Heart left ventricle (tissue), 16 donors: ENCODE measurements at regions not wholly inside any gene's neighbourhood (a gene's known extent, or its start where the extent isn't known, plus 50 kb on each side); places are given as distances from the start of the nearest gene placed in this dataset.

Experiments
- ATAC-seq, 4 donors: fragments of 200-7000 bp; cut with Tn5 transposase; one replicate each; pipeline ENCODE4 v1.9.1; 2020 to 2022; ENCODE audit warnings: moderate library complexity in 4 of 4, mild to moderate bottlenecking in 3 of 4, moderate number of reproducible peaks in 1 of 4
- DNase-seq, 5 donors: peaks; one replicate each; pipeline ENCODE4 v3.0.0-alpha.2; 2020
- H3K27ac ChIP-seq, 12 donors: fragments of 200-600 bp; sonication (generic) in 4 of 12; one replicate each; pipeline versions ENCODE4 v1.5.0 to v1.8.0; 2016 to 2022; ENCODE audit warnings: mild to moderate bottlenecking in 2 of 12
- H3K27me3 ChIP-seq, 9 donors: fragments of 200-600 bp; sonication (generic) in 2 of 9; one replicate each; pipeline versions ENCODE4 v1.5.1 to v1.8.0; 2016 to 2022; ENCODE audit warnings: mild to moderate bottlenecking in 3 of 9
- H3K36me3 ChIP-seq, 9 donors: fragments of 200-600 bp; sonication (generic) in 2 of 9; one replicate each; pipeline versions ENCODE4 v1.5.0 to v1.8.0; 2018 to 2022; ENCODE audit warnings: mild to moderate bottlenecking in 2 of 9
- H3K4me1 ChIP-seq, 12 donors: fragments of 200-600 bp; sonication (generic) in 4 of 12; one replicate each; pipeline versions ENCODE4 v1.5.0 to v1.8.0; 2016 to 2022; ENCODE audit warnings: mild to moderate bottlenecking in 3 of 12
- H3K4me3 ChIP-seq, 12 donors: fragments of 200-600 bp; sonication (generic) in 4 of 12; one replicate each; pipeline versions ENCODE4 v1.5.0 to v1.8.0; 2017 to 2022; ENCODE audit warnings: mild to moderate bottlenecking in 9 of 12, moderate library complexity in 4 of 12
- H3K9me3 ChIP-seq, 12 donors: fragments of 200-600 bp; sonication (generic) in 4 of 12; one replicate each; pipeline versions ENCODE4 v1.5.0 to v1.8.0; 2016 to 2022; ENCODE audit warnings: mild to moderate bottlenecking in 1 of 12
- POLR2A ChIP-seq, 2 donors: fragments of 450-650 bp; IDR thresholded peaks; one replicate each; pipeline ENCODE4 v1.6.1; 2017; ENCODE audit warnings: antibody characterized with exemption in 2 of 2, mild to moderate bottlenecking in 2 of 2, moderate library complexity in 2 of 2
- WGBS, 4 donors: extraction: QIAGEN DNeasy Blood & Tissue Kit in 2 of 4; methylation state at CpG; one replicate each; pipeline versions ENCODE4 v1.1.5 to v1.1.7; 2013 to 2018; 5-methylcytosine and 5-hydroxymethylcytosine counted together
- intact Hi-C, 10 donors: fragments of 100-400 bp; cut with DNase I; formaldehyde crosslinking; loops; one replicate each; pipeline versions ENCODE4 v1.11.1 to v1.14.2; 2022
- TF ChIP-seq, protein P1 (sequence below), 12 donors: fragments of 200-600 bp; sonication (generic) in 4 of 12; IDR thresholded peaks; one replicate each; pipeline versions ENCODE4 v1.5.0 to v1.8.0; 2018 to 2022; ENCODE audit warnings: antibody characterized with exemption in 12 of 12, mild to moderate bottlenecking in 5 of 12
- donor health status: ischemic (EF 13 %, LVEDD 7.1; RV severe dilation, severe dysfunction).
- donor health status: healthy with polysubstance abuse.
- donor health status: DM: no; HTN: yes; CAD: no.
- donor health status: DM: no; HTN: no; CAD: no.
- donor health status: ischemic (EF 25% LVEDD 6.9; RV normal size, moderate dysfunction).
- donor health status: ischemic (EF 25% LVEDD 5.7; RV mildly dilated, moderate dysfunction).
- donor health status: healthy.
- donor health status: DM: yes; HTN: yes; CAD: no.
- donor health status: ischemic (EF 35%, LVEDD 5.7; RV mildly dilated, moderate dysfunction).
- donor health status: nonischemic (EF 11% LVEDD 7.7; RV severe dilation, severe dysfunction).
- donor health status: DM: yes; HTN: yes; CAD: no.
- donor health status: PGD.
- donor health status: ischemic (EF 29% LVEDD 5.4; RV normal size, mild dysfunction).
- donor health status: nonischemic (EF 23%, LVEDD 6.1; RV moderate dilation, normal function).

DNA sequence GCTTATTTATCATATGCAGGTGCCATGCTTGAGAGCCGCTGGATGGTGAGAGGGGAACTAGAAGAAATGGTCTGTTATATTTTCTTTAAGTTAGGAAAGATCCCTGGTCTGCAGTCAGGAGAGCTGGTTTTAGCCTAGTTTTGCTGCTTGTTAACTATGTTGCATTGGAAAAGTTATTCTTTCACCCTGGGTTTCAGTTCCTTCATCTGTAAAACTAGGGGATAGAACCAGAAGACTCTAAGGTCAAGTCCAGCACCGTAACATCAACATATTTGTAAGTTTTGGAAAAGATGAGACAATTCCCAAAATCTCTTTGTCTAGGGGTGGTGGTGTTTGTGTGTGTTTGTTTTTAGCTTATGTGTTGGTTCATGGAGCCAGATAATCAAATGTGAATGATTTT is 304.0 kb downstream of the QKI start:
- no peaks in the 10 kb centered on the region for H3K36me3 ChIP-seq
- no peaks in the 10 kb centered on the region for H3K27me3 ChIP-seq
- DNase-seq: no peak
- no peaks in the 10 kb centered on the region for H3K9me3 ChIP-seq
- no peak overlapping the region for H3K27ac ChIP-seq
- no peak overlapping the region for H3K4me3 ChIP-seq
- TF ChIP-seq POLR2A (IDR thresholded peaks at IDR 0.05): no peak
- TF ChIP-seq, protein P1, sequence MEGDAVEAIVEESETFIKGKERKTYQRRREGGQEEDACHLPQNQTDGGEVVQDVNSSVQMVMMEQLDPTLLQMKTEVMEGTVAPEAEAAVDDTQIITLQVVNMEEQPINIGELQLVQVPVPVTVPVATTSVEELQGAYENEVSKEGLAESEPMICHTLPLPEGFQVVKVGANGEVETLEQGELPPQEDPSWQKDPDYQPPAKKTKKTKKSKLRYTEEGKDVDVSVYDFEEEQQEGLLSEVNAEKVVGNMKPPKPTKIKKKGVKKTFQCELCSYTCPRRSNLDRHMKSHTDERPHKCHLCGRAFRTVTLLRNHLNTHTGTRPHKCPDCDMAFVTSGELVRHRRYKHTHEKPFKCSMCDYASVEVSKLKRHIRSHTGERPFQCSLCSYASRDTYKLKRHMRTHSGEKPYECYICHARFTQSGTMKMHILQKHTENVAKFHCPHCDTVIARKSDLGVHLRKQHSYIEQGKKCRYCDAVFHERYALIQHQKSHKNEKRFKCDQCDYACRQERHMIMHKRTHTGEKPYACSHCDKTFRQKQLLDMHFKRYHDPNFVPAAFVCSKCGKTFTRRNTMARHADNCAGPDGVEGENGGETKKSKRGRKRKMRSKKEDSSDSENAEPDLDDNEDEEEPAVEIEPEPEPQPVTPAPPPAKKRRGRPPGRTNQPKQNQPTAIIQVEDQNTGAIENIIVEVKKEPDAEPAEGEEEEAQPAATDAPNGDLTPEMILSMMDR (IDR thresholded peaks at IDR 0.05): no peak
- intact Hi-C loops: loop anchor here in 4 of 10 donors (10.0 kb wide), 3 partner anchors 226 to 294 kb away; no protein-coding TSS in a partner anchor
- peaks cover 0 to 4% (median 0%) of the 10 kb centered on the region in 12 donors for H3K4me1 ChIP-seq
- no peak for ATAC-seq
- WGBS, 4 donors: 91 to 96% (median 93%) methylated on average over 2 of the region's 2 CpGs

DNA sequence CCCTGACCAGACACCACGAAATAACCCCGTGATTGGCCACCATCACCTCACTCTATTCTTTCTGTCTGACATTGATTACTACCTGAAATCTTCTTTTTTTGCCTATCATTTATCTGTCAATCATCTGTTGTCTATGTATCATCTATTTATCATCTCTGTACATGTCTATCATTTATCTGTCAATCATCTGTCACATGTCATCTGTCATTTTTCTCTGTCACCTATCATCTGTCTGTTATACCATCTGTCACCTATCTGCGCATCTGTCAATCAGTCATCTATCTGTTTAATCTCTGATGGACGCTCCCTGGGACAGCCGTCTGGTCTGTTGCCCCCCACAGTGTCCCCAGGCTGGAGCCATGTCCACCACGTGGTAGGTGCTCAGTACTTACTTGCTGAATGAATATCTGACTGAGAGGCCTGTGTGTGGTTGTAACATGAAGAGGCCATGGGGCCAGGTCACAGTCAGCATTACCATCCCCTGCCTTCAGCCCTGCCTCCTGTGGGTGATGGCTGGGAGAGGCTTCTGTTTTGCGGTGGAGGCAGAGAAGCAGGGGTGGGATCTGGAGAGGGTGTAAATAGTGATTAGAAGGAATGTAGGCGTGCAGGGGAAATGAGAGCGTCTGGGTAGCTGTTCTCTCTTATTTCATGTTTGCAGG is 302.7 kb downstream of the QKI start:
- Histone ChIP-seq H3K4me1 (peaks cover 0 to 13% (median 7%) of the 10 kb centered on the region in 12 donors), H3K4me3 (no peak overlapping the region), H3K27ac (no peak overlapping the region), H3K27me3 (no peaks in the 10 kb centered on the region), H3K9me3 (no peaks in the 10 kb centered on the region), H3K36me3 (no peaks in the 10 kb centered on the region)
- ATAC-seq (no peak), DNase-seq (no peak)
- WGBS, 4 donors: 90 to 92% (median 91%) methylated on average over 9 of the region's 9 CpGs
- intact Hi-C loops: loop anchor here in 4 of 10 donors (10.0 kb wide), 3 partner anchors 228 to 292 kb away; no protein-coding TSS in a partner anchor
- TF ChIP-seq, protein P1 (IDR thresholded peaks at IDR 0.05): no peak
- TF ChIP-seq POLR2A (IDR thresholded peaks at IDR 0.05): no peak

DNA sequence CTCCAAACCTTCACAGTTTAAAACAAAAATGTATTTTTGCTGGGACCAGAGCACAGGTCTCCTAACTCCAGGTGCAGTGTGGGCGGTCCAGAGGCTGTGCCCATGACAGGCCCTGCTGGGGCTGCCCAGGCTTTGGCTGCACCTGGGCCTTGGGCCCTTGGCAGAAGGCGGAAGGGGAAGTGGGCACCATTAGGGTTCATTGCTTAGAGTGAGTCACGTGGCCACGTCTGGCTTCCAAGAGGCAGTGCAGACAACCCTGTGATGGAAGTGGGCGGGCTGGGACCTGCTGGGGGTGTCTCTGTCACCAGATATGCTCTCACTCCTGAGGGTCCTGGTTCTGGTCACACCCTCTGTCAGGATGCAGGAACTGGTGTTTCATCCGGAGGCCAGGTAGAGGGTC is 302.2 kb downstream of the QKI start:
- no peaks in the 10 kb centered on the region for H3K27me3 ChIP-seq
- no peak for DNase-seq
- H3K4me1 ChIP-seq: peaks cover 0 to 18% (median 13%) of the 10 kb centered on the region in 12 donors
- intact Hi-C loops: loop anchor here in 4 of 10 donors (10.0 kb wide), 3 partner anchors 228 to 292 kb away; no protein-coding TSS in a partner anchor
- no peak for TF ChIP-seq POLR2A (IDR thresholded peaks at IDR 0.05)
- TF ChIP-seq, protein P1 (IDR thresholded peaks at IDR 0.05): no peak
- H3K36me3 ChIP-seq: no peaks in the 10 kb centered on the region
- no peaks in the 10 kb centered on the region for H3K9me3 ChIP-seq
- H3K27ac ChIP-seq: no peak overlapping the region
- 86 to 100% (median 90%) methylated on average over 3 to 6 of the region's 6 CpGs for WGBS, 4 donors
- no peak for ATAC-seq
- H3K4me3 ChIP-seq: no peak overlapping the region

DNA sequence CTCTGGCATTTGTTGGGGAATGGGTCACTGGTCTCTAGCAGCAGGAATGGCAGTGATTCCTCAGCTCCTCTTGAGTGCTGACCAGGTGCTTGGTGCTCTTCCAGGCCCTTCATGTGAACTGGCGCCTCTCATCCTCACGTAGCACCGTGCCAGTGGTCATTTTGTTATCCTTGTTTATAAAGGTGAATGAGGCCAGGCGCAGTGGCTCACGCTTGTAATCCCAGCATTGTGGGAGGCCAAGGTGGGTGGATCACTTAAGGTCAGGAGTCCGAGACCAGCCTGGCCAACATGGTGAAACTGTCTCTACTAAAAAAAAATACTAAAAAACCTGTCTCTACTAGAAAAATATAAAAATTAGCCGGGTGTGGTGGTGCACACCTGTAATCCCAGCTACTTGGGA is 301.3 kb downstream of the QKI start:
- TF ChIP-seq, protein P1 (IDR thresholded peaks at IDR 0.05): no peak
- no peak for TF ChIP-seq POLR2A (IDR thresholded peaks at IDR 0.05)
- peaks cover 5 to 23% (median 21%) of the 10 kb centered on the region in 12 donors for H3K4me1 ChIP-seq
- no peaks in the 10 kb centered on the region for H3K9me3 ChIP-seq
- H3K27me3 ChIP-seq: no peaks in the 10 kb centered on the region
- H3K36me3 ChIP-seq: no peaks in the 10 kb centered on the region
- ATAC-seq: no peak
- intact Hi-C loops: loop anchor here in 4 of 10 donors (10.0 kb wide), 3 partner anchors 229 to 291 kb away; no protein-coding TSS in a partner anchor
- H3K4me3 ChIP-seq: no peak overlapping the region
- H3K27ac ChIP-seq: no peak overlapping the region
- 77 to 82% (median 81%) methylated on average over 7 of the region's 7 CpGs for WGBS, 4 donors
- no peak for DNase-seq
